Endodermal cell (in vitro differentiated cells): ENCODE measurements at regions not wholly inside any gene's neighbourhood (a gene's known extent, or its start where the extent isn't known, plus 50 kb on each side); places are given as distances from the start of the nearest gene placed in this dataset.

Source experiments
- DNase-seq: peaks from one replicate; pipeline ENCODE4 v3.0.0-alpha.2; 2017
- H3K27ac ChIP-seq: 2 replicates; pipeline ENCODE4 v1.5.1; 2013; ENCODE audit warnings: mild to moderate bottlenecking, low read depth, low read length, moderate library complexity
- H3K27me3 ChIP-seq: 2 replicates; pipeline ENCODE4 v1.6.1; 2013; ENCODE audit warnings: mild to moderate bottlenecking, low read length, moderate library complexity; ENCODE audit not compliant: insufficient read depth, control insufficient read depth, poor library complexity, severe bottlenecking
- H3K36me3 ChIP-seq: 2 replicates; pipeline ENCODE4 v1.7.0; 2013; ENCODE audit warnings: mild to moderate bottlenecking, low read length, moderate library complexity; ENCODE audit not compliant: control insufficient read depth, insufficient read depth
- H3K4me1 ChIP-seq: one replicate; pipeline ENCODE4 v1.7.0; 2013; ENCODE audit warnings: low read length; ENCODE audit not compliant: control insufficient read depth, insufficient read depth
- H3K4me3 ChIP-seq: 2 replicates; pipeline ENCODE4 v1.5.1; 2013; ENCODE audit warnings: mild to moderate bottlenecking, low read length, moderate library complexity
- H3K9ac ChIP-seq: 2 replicates; pipeline ENCODE4 v1.6.1; 2013; ENCODE audit warnings: mild to moderate bottlenecking, low read length, moderate library complexity; ENCODE audit not compliant: poor library complexity, severe bottlenecking; ENCODE audit errors: extremely low read depth
- H3K9me3 ChIP-seq: 2 replicates; pipeline ENCODE4 v1.6.1; 2013; ENCODE audit warnings: mild to moderate bottlenecking, low read length, moderate library complexity; ENCODE audit not compliant: control insufficient read depth
- H3K27ac Mint-ChIP-seq: 2 replicates; pipeline ENCODE4 v1.8.0; 2020; ENCODE audit warnings: mixed read lengths
- H3K27me3 Mint-ChIP-seq: 2 replicates; pipeline ENCODE4 v1.8.0; 2021; ENCODE audit warnings: mild to moderate bottlenecking, mixed read lengths; ENCODE audit not compliant: insufficient read depth
- H3K36me3 Mint-ChIP-seq: 2 replicates; pipeline ENCODE4 v1.8.0; 2020; ENCODE audit warnings: low read depth, mixed read lengths
- H3K4me1 Mint-ChIP-seq: 2 replicates; pipeline ENCODE4 v1.8.0; 2020; ENCODE audit warnings: mixed read lengths
- H3K4me3 Mint-ChIP-seq: 2 replicates; pipeline ENCODE4 v1.8.0; 2020; ENCODE audit warnings: mild to moderate bottlenecking, moderate library complexity, mixed read lengths
- H3K9me3 Mint-ChIP-seq: 2 replicates; pipeline ENCODE4 v1.8.0; 2020; ENCODE audit warnings: mild to moderate bottlenecking, mixed read lengths
- CTCF ChIP-seq: fragments of 200-600 bp; sonication (generic); conservative IDR thresholded peaks from 2 replicates; pipeline ENCODE4 v1.5.0; 2021; ENCODE audit warnings: antibody characterized with exemption, mild to moderate bottlenecking
- WGBS, 2 experiments: methylation state at CpG; one replicate each; pipeline versions ENCODE4 v1.1.5 to v1.1.7; 2013; ENCODE audit warnings: missing lambda C conversion rate in 2 of 2, mixed read lengths in 1 of 2; ENCODE audit not compliant: insufficient coverage in 1 of 2, insufficient read length in 1 of 2; 5-methylcytosine and 5-hydroxymethylcytosine counted together

DNA sequence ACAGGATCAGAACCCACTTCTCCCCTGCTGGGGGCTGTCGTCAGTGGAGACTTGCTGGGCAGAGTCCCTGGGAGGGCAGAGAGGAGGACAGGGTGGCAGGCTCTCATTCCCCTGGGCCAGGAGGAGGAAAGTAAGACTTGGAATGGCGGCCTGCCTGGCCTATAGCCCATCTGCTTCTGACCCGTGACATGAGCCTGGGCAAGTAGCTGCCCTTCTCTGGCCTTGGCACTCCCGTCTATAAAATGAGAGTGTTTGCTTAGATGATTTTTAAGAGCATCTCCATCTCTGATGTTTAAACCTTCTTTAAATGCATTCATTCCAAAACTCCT, 173.0 kb downstream of the DDX1 start:
- no peaks in the 10 kb centered on the region for H3K36me3 Mint-ChIP-seq
- H3K27me3 Mint-ChIP-seq, result peaks cover 6% of the 10 kb centered on the region

GRCh38 chr2:15765211-15765610, 173.5 kb downstream of the DDX1 start:
- H3K36me3 Mint-ChIP-seq, result no peaks in the 10 kb centered on the region

More for the DNA sequence above, 173.0 kb downstream of the DDX1 start:
- Histone ChIP-seq H3K36me3 (no peaks in the 10 kb centered on the region), H3K9ac (no peak overlapping the region), H3K4me3 (no peak overlapping the region), H3K9me3 (no peaks in the 10 kb centered on the region), H3K4me1 (peaks cover 6% of the 10 kb centered on the region), H3K27me3 (no peaks in the 10 kb centered on the region), H3K27ac (no peak overlapping the region)
- Mint-ChIP-seq H3K27ac (no peak overlapping the region), H3K9me3 (no peaks in the 10 kb centered on the region), H3K4me3 (no peak overlapping the region), H3K4me1 (peaks cover 22% of the 10 kb centered on the region)
- no peak for DNase-seq
- no peak for TF ChIP-seq CTCF
- 91 to 93% methylated on average over 3 to 4 of the region's 4 CpGs for WGBS, 2 experiments

DNA sequence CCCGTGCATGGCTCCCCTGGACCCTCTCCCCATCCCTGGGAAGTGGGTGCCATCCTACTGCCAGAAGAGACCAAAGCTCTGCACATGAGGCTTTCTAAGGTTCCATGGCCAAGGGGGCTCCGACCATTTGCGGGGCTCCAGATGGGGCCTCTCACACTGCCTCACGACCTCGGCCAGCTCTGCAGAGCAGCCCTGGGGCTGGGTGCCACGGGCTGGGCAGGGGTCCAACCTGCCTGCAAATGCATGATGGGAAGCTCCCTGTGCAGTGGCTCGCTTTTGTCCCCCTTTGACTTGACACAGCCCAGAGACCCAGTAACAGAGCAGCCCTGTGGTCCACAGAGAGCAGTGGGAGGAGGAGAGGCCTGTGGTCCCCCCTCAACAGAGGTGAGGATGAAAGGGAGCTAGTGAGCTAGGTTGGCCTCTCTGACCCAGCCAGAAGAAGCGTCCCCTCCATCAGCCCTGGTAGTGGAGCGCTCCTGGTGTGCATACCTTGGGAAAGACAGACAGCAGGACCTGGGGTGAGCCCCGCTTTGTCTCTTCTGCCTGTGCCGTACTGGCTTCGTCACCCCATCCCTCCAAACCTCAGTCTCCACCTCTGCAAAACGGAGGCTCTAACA, 174.1 kb downstream of the DDX1 start:
- Histone ChIP-seq H3K27ac (no peak overlapping the region), H3K4me1 (peaks cover 6% of the 10 kb centered on the region), H3K9me3 (no peaks in the 10 kb centered on the region), H3K9ac (no peak overlapping the region), H3K27me3 (no peaks in the 10 kb centered on the region), H3K4me3 (no peak overlapping the region), H3K36me3 (no peaks in the 10 kb centered on the region)
- Mint-ChIP-seq H3K9me3 (no peaks in the 10 kb centered on the region), H3K27ac (no peak overlapping the region), H3K27me3 (peaks cover 6% of the 10 kb centered on the region), H3K36me3 (no peaks in the 10 kb centered on the region), H3K4me3 (no peak overlapping the region), H3K4me1 (peaks cover 22% of the 10 kb centered on the region)
- TF ChIP-seq CTCF, result no peak
- WGBS, 2 experiments, result 88 to 94% methylated on average over 8 to 13 of the region's 13 CpGs
- DNase-seq, result peak; percentile 24

More at GRCh38 chr2:15765211-15765610, 173.5 kb downstream of the DDX1 start:
- H3K36me3 ChIP-seq, result no peaks in the 10 kb centered on the region
- peaks cover 6% of the 10 kb centered on the region for H3K4me1 ChIP-seq
- WGBS, 2 experiments, result 90% methylated on average over 3 to 5 of the region's 5 CpGs
- no peak overlapping the region for H3K9ac ChIP-seq
- TF ChIP-seq CTCF, result no peak
- Mint-ChIP-seq H3K9me3 (no peaks in the 10 kb centered on the region), H3K4me1 (peaks cover 22% of the 10 kb centered on the region), H3K27ac (no peak overlapping the region), H3K27me3 (peaks cover 6% of the 10 kb centered on the region), H3K4me3 (no peak overlapping the region)
- DNase-seq, result peak; percentile 4
- H3K4me3 ChIP-seq, result no peak overlapping the region
- no peak overlapping the region for H3K27ac ChIP-seq
- no peaks in the 10 kb centered on the region for H3K27me3 ChIP-seq
- H3K9me3 ChIP-seq, result no peaks in the 10 kb centered on the region
